Neural progenitor cell (in vitro differentiated cells): ENCODE measurements at regions not wholly inside any gene's neighbourhood (a gene's known extent, or its start where the extent isn't known, plus 50 kb on each side); places are given as distances from the start of the nearest gene placed in this dataset.

Experiments
- CTCF ChIP-seq: fragments of 200-600 bp; sonication (generic); IDR thresholded peaks from 2 replicates; pipeline ENCODE4 v1.5.1; 2017; ENCODE audit warnings: antibody characterized with exemption, mild to moderate bottlenecking
- EZH2 ChIP-seq: fragments of 200-600 bp; sonication (generic); IDR thresholded peaks from 2 replicates; pipeline ENCODE4 v1.6.1; 2017; ENCODE audit warnings: antibody characterized with exemption, mild to moderate bottlenecking, moderate library complexity
- EZH2phosphoT487 ChIP-seq: fragments of 200-600 bp; sonication (generic); IDR thresholded peaks from 2 replicates; pipeline ENCODE4 v1.6.1; 2017; ENCODE audit warnings: antibody characterized with exemption

- no peak for TF ChIP-seq EZH2
- no peak for TF ChIP-seq CTCF
- TF ChIP-seq EZH2phosphoT487: no peak
Measured at GRCh38 chr9:87387351-87388011, 110.2 kb upstream of the DAPK1 start.
